ENCODE measurements at regions not wholly inside any gene's neighbourhood (a gene's known extent, or its start where the extent isn't known, plus 50 kb on each side); places are given as distances from the start of the nearest gene placed in this dataset.

DNA sequence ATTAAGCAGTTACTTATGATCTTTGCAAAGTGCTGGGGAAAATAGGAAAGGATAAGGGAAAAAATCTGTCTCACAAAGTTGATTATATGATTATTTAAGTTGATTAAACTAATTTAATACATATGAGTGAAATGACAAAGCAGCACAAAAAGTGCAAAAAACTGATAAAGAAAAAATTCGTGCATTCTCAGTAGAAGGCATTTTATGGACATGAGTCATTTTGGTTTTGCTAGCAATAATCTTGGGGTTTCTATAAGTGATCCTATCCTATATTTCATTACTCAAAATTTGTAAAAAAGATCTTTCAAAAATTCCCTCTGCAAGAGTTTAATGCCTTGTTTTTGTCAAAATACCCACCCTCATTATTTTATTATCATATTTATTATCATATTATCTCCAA is 224.2 kb upstream of the ANXA10 start (continued):
- no peak for TF ChIP-seq CBX8 (IDR thresholded peaks at IDR 0.05; ENCODE audit: borderline replicate concordance, low read depth, low read length)
- TF ChIP-seq RNF2 (IDR thresholded peaks at IDR 0.05; ENCODE audit: borderline replicate concordance, low read depth, low read length, missing control alignments, poor library complexity, severe bottlenecking) = no peak
- no peak for TF ChIP-seq EP300 (IDR thresholded peaks at IDR 0.05; ENCODE audit: borderline replicate concordance in 1 of 2, low read depth in 2 of 2, low read length in 2 of 2)
- no peak for TF ChIP-seq SAP30 (IDR thresholded peaks at IDR 0.05; ENCODE audit: insufficient read depth, insufficient replicate concordance, low read length)
